ENCODE measurements at regions not wholly inside any gene's neighbourhood (a gene's known extent, or its start where the extent isn't known, plus 50 kb on each side); places are given as distances from the start of the nearest gene placed in this dataset.
"Not testable (repeated sequence)": the region's sequence is repeated elsewhere in the genome, so short reads cannot be mapped to it uniquely, and the experiment has no call there.

GRCh38 chr14:34300330-34300729 lies 161.7 kb downstream of the SPTSSA start:
- DNase-seq (ENCODE audit: low read depth) = no peak

GRCh38 chr14:34299360-34299759 lies 162.7 kb downstream of the SPTSSA start:
- no peak for DNase-seq (ENCODE audit: low read depth)

- no peak for DNase-seq (ENCODE audit: low read depth)
Observed at GRCh38 chr14:34297786-34298520, 164.1 kb downstream of the SPTSSA start.

GRCh38 chr14:34283590-34283989 lies 178.4 kb downstream of the SPTSSA start:
- DNase-seq (ENCODE audit: low read depth) = no peak

GRCh38 chr14:34277191-34277590 lies 184.8 kb downstream of the SPTSSA start:
- no peak for DNase-seq (ENCODE audit: low read depth)

GRCh38 chr14:34275530-34275929 lies 186.5 kb downstream of the SPTSSA start:
- DNase-seq (ENCODE audit: low read depth) = no peak

- peak; percentile 30 for DNase-seq (ENCODE audit: low read depth)
Observed at GRCh38 chr14:34275078-34275477, 187.0 kb downstream of the SPTSSA start.

- DNase-seq (ENCODE audit: low read depth) = not testable (repeated sequence)
Observed at GRCh38 chr14:34273716-34274115, 188.3 kb downstream of the SPTSSA start.

GRCh38 chr14:34270361-34270760 lies 191.7 kb downstream of the SPTSSA start:
- no peak for DNase-seq (ENCODE audit: low read depth)

GRCh38 chr14:34266344-34266743 lies 195.7 kb downstream of the SPTSSA start:
- DNase-seq (ENCODE audit: low read depth) = no peak

- no peak for DNase-seq (ENCODE audit: low read depth)
Observed at GRCh38 chr14:34262127-34262910, 199.7 kb downstream of the SPTSSA start.

- no peak for DNase-seq (ENCODE audit: low read depth)
Observed at GRCh38 chr14:34259996-34260395, 202.0 kb downstream of the SPTSSA start.

- peak; percentile 28 for DNase-seq (ENCODE audit: low read depth)
Observed at GRCh38 chr14:34258318-34258717, 203.7 kb downstream of the SPTSSA start.

GRCh38 chr14:34257505-34257904 lies 204.5 kb downstream of the SPTSSA start:
- DNase-seq (ENCODE audit: low read depth) = no peak

GRCh38 chr14:34256223-34256622 lies 205.8 kb downstream of the SPTSSA start:
- DNase-seq (ENCODE audit: low read depth) = no peak

- no peak for DNase-seq (ENCODE audit: low read depth)
Observed at GRCh38 chr14:34254571-34254970, 207.5 kb downstream of the SPTSSA start.

GRCh38 chr14:34254031-34254430 lies 208.0 kb downstream of the SPTSSA start:
- DNase-seq (ENCODE audit: low read depth) = no peak

GRCh38 chr14:34252227-34252626 lies 209.8 kb downstream of the SPTSSA start:
- DNase-seq (ENCODE audit: low read depth) = no peak

- no peak for DNase-seq (ENCODE audit: low read depth)
Observed at GRCh38 chr14:34251662-34252061, 210.4 kb downstream of the SPTSSA start.

- no peak for DNase-seq (ENCODE audit: low read depth)
Observed at GRCh38 chr14:34250959-34251358, 211.1 kb downstream of the SPTSSA start.

GRCh38 chr14:34247605-34248004 lies 214.4 kb downstream of the SPTSSA start:
- DNase-seq (ENCODE audit: low read depth) = no peak

- DNase-seq (ENCODE audit: low read depth) = no peak
Observed at GRCh38 chr14:34246206-34246605, 215.8 kb downstream of the SPTSSA start.

- no peak for DNase-seq (ENCODE audit: low read depth)
Observed at GRCh38 chr14:34243401-34243800, 218.6 kb downstream of the SPTSSA start.
